ENCODE measurements at regions not wholly inside any gene's neighbourhood (a gene's known extent, or its start where the extent isn't known, plus 50 kb on each side); places are given as distances from the start of the nearest gene placed in this dataset.

DNA sequence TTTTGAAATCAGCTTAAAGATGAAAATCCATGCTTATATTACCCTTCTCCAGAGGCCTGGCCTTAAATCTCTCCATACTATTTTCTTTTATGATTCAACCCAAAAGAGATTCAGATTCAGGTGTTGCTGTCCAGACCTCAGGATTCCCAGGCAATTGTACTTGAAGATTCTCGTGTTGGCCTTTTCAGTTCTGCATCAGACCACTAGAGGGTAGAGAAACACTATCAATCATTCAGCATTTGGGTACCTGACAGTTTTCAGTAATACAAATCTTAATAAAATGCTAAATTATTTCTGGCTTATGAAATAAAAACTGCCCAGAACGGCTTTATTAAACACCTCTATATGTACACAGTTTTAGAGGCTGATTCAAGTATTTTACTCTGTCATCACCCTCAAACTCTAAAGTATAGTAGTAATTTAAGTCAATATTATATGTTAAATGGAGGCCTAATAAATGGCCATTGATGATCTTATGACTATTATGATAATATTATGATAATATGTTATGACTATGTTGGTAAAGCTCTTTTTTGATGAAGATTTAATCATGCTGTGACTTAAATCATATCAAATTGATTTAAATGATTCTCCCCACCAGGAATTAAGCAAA, 301.1 kb downstream of the DUSP6 start:
- H3K27ac ChIP-seq = peak overlapping the region; percentile 65
- H3K36me3 ChIP-seq = no peaks in the 10 kb centered on the region
- H3K9me3 ChIP-seq = no peaks in the 10 kb centered on the region
- no peaks in the 10 kb centered on the region for H3K27me3 ChIP-seq
- H3K4me1 ChIP-seq (ENCODE audit: control insufficient read depth in 1 of 2, insufficient read depth in 1 of 2, low read depth in 1 of 2, low read length in 1 of 2) = peaks cover 8 to 18% of the 10 kb centered on the region in 2 experiments
- H3K4me3 ChIP-seq (ENCODE audit: low read depth in 1 of 2, low read length in 1 of 2) = no peak overlapping the region
- TF ChIP-seq CTCF (IDR thresholded peaks at IDR 0.05) = peak; percentile 91

- no peaks in the 10 kb centered on the region for H3K27me3 ChIP-seq
- H3K27ac ChIP-seq = no peak overlapping the region
- no peak for TF ChIP-seq CTCF (IDR thresholded peaks at IDR 0.05)
- H3K4me3 ChIP-seq (ENCODE audit: low read depth in 1 of 2, low read length in 1 of 2) = no peak overlapping the region
- H3K36me3 ChIP-seq = no peaks in the 10 kb centered on the region
- H3K9me3 ChIP-seq = no peaks in the 10 kb centered on the region
- peaks cover 8 to 18% of the 10 kb centered on the region in 2 experiments for H3K4me1 ChIP-seq (ENCODE audit: control insufficient read depth in 1 of 2, insufficient read depth in 1 of 2, low read depth in 1 of 2, low read length in 1 of 2)
Observed at GRCh38 chr12:89047856-89048418, 304.4 kb downstream of the DUSP6 start.

GRCh38 chr12:89041078-89041477, 311.2 kb downstream of the DUSP6 start:
- Histone ChIP-seq H3K4me3 (ENCODE audit: low read depth in 1 of 2, low read length in 1 of 2) (no peak overlapping the region), H3K27me3 (no peaks in the 10 kb centered on the region), H3K27ac (no peak overlapping the region), H3K36me3 (no peaks in the 10 kb centered on the region), H3K9me3 (no peaks in the 10 kb centered on the region), H3K4me1 (ENCODE audit: control insufficient read depth in 1 of 2, insufficient read depth in 1 of 2, low read depth in 1 of 2, low read length in 1 of 2) (peaks cover 4 to 6% of the 10 kb centered on the region in 2 experiments)
- no peak for TF ChIP-seq CTCF (IDR thresholded peaks at IDR 0.05)

DNA sequence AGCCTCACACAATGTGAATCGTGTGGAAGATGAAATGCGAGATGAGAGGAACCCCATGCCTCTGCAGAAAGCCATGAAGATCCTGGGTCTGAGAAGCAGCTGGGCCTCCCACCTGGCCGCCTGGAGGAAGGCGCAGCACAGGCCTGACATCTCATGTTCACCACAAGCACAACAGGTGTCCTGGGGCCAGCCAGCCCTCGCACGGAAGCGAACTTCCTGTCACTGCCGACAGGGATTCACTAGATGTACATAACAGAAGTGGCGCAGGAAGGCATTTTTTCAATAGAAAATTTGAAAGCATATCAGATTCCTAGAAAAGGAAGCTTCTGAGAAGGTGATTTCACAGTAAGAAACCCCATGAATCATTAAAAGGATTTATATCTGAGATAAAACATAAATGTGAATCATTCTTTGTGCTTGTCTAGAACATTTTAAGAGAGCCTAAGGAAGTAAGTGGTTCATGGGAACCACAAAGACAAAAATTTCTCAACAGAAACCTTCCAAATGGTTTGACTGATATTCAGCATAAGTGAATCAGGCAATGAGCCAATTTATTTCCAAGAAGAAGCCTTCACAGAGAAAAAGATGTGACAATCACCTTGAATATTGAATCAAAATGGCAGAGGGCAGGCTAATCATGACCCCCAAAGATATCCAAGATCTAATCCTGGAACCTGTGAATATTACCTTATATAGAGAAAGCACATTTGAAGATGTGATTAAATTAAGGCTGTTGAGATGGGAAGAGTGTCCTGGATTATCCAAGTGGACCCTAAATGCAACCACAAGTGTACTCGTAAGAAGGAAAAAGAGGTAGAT, 311.9 kb downstream of the DUSP6 start:
- no peak for TF ChIP-seq CTCF (IDR thresholded peaks at IDR 0.05)
- Histone ChIP-seq H3K36me3 (no peaks in the 10 kb centered on the region), H3K4me1 (ENCODE audit: control insufficient read depth in 1 of 2, insufficient read depth in 1 of 2, low read depth in 1 of 2, low read length in 1 of 2) (peaks cover 4 to 6% of the 10 kb centered on the region in 2 experiments), H3K4me3 (ENCODE audit: low read depth in 1 of 2, low read length in 1 of 2) (no peak overlapping the region), H3K27me3 (no peaks in the 10 kb centered on the region), H3K27ac (no peak overlapping the region), H3K9me3 (no peaks in the 10 kb centered on the region)

DNA sequence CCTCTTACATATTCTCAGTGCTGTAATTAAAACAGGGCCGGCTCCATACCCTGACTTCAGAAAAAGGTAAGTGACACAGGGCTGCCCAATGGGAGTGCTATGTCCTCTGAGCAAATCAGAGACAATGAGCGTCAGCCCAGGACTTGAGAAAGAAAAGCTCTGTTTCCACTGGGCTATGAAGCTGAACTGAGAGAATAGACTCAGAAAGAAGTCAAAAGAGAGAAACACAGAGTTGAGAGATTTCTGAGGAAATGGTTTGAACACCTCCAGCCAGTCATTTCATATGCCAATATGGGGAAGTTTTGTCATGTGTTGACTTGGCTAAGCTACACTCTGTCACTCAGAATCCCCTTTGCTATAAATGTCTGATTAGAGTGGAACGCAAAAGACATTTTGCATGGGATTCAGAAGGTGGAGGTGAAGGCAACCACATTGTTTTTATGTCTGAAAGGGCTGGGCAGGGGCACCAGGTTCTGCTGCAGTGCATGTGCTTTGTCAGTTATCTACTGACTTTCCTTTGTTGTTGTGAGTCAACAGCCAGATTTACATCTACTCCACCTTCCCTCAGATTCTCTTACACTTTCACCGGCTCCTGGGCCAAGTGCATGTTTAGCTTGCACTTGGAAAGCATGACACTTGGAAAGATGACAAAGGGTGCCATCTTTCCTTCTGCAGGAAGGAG, 313.3 kb downstream of the DUSP6 start:
- Histone ChIP-seq H3K9me3 (no peaks in the 10 kb centered on the region), H3K4me3 (ENCODE audit: low read depth in 1 of 2, low read length in 1 of 2) (no peak overlapping the region), H3K36me3 (no peaks in the 10 kb centered on the region), H3K27me3 (no peaks in the 10 kb centered on the region), H3K27ac (no peak overlapping the region), H3K4me1 (ENCODE audit: control insufficient read depth in 1 of 2, insufficient read depth in 1 of 2, low read depth in 1 of 2, low read length in 1 of 2) (peaks cover 4 to 6% of the 10 kb centered on the region in 2 experiments)
- no peak for TF ChIP-seq CTCF (IDR thresholded peaks at IDR 0.05)
